Thyroid gland (tissue), 4 donors: ENCODE measurements at regions not wholly inside any gene's neighbourhood (a gene's known extent, or its start where the extent isn't known, plus 50 kb on each side); places are given as distances from the start of the nearest gene placed in this dataset.

Experiments
- POLR2A ChIP-seq, 2 donors: fragments of 450-650 bp; IDR thresholded peaks; one replicate each; pipeline ENCODE4 v1.6.1; 2017; ENCODE audit warnings: antibody characterized with exemption in 2 of 2, mild to moderate bottlenecking in 2 of 2, moderate library complexity in 1 of 2
- TF ChIP-seq, protein P1 (sequence below), 6 experiments: fragments of 200-600 bp in 3 of 6; fragments of 450-650 bp in 3 of 6; sonication (generic) in 3 of 6; IDR thresholded peaks; one replicate each; pipeline ENCODE4 v1.5.1; 2016 to 2019; ENCODE audit warnings: antibody characterized with exemption in 6 of 6, mild to moderate bottlenecking in 2 of 6, inconsistent platforms in 1 of 6, moderate library complexity in 1 of 6

DNA sequence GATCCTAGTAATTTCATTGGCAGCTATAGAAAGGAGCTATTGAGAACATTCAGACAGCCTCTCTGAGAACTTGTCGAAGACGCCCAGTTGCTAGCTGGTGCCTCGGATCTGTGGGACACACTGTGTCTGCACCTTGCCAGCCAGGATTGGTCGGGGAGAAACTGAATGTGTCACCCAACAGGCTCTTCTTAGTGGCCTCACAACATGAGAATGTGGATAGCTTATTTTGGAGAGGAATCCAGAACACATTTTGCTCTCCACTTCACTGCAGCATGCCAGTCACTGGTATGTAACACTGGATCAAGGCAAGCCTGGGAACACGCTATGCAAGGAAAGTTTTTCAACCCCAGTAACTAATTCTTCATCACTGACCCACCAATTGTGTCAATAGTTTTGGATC lies 89.5 kb upstream of the TRPC3 start:
- TF ChIP-seq, protein P1, sequence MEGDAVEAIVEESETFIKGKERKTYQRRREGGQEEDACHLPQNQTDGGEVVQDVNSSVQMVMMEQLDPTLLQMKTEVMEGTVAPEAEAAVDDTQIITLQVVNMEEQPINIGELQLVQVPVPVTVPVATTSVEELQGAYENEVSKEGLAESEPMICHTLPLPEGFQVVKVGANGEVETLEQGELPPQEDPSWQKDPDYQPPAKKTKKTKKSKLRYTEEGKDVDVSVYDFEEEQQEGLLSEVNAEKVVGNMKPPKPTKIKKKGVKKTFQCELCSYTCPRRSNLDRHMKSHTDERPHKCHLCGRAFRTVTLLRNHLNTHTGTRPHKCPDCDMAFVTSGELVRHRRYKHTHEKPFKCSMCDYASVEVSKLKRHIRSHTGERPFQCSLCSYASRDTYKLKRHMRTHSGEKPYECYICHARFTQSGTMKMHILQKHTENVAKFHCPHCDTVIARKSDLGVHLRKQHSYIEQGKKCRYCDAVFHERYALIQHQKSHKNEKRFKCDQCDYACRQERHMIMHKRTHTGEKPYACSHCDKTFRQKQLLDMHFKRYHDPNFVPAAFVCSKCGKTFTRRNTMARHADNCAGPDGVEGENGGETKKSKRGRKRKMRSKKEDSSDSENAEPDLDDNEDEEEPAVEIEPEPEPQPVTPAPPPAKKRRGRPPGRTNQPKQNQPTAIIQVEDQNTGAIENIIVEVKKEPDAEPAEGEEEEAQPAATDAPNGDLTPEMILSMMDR (IDR thresholded peaks at IDR 0.05) = no peak
- no peak for TF ChIP-seq POLR2A (IDR thresholded peaks at IDR 0.05)
